ENCODE measurements at regions not wholly inside any gene's neighbourhood (a gene's known extent, or its start where the extent isn't known, plus 50 kb on each side); places are given as distances from the start of the nearest gene placed in this dataset.

- H3K4me3 ChIP-seq (ENCODE audit: low read length): no peak overlapping the region
- DNase-seq (ENCODE audit: low read depth): no peak
- TF ChIP-seq CTCF (conservative IDR thresholded peaks at IDR 0.05; ENCODE audit: low read length): no peak; the same call in 1 of the 2 replicates
Measured at GRCh38 chr3:177469216-177469615, 271.9 kb upstream of the TBL1XR1 start.

DNA sequence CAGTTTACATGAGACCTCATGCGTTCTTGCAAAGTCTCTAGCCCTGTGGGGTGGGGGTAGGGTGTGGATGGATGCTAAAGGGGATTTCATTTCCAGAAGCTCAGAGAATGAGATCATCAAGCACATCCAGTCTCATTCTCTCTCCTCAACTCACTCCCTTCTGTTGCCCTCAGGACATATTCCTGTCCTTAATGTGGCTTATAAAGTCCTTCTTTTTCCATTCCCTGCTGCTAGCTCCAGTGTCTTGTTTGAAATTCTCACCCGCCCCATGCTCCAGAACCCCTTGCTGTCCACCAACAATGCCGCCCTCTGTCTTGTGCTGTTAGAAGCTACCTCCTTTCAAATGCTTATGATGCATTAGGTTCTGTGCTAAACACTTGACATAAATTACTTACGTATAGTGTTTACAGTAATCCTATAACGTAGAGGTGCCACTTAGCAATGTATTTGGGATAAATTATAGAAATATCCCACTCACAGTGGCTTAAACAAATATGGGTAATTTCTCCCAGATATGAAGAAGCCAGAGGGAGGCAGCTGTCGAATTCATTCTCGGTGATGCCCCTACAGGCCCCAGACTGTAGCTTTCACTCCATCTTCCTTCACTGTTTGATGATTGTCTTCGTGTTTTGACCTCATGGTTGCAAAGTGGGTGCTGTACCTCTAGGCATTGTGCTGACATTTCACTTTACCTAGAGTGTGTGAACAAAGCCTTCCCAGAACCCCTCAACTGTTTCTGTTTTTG is 273.1 kb upstream of the TBL1XR1 start:
- no peak overlapping the region for H3K4me3 ChIP-seq (ENCODE audit: low read length)
- DNase-seq (ENCODE audit: low read depth): peak; percentile 37
- TF ChIP-seq CTCF (conservative IDR thresholded peaks at IDR 0.05; ENCODE audit: low read length): no peak

GRCh38 chr3:177471733-177472480 is 274.6 kb upstream of the TBL1XR1 start:
- no peak overlapping the region for H3K4me3 ChIP-seq (ENCODE audit: low read length)
- TF ChIP-seq CTCF (conservative IDR thresholded peaks at IDR 0.05; ENCODE audit: low read length): no peak
- DNase-seq (ENCODE audit: low read depth): no peak

- DNase-seq (ENCODE audit: low read depth): no peak
- no peak for TF ChIP-seq CTCF (conservative IDR thresholded peaks at IDR 0.05; ENCODE audit: low read length)
- H3K4me3 ChIP-seq (ENCODE audit: low read length): no peak overlapping the region
Measured at GRCh38 chr3:177473184-177473583, 275.9 kb upstream of the TBL1XR1 start.

DNA sequence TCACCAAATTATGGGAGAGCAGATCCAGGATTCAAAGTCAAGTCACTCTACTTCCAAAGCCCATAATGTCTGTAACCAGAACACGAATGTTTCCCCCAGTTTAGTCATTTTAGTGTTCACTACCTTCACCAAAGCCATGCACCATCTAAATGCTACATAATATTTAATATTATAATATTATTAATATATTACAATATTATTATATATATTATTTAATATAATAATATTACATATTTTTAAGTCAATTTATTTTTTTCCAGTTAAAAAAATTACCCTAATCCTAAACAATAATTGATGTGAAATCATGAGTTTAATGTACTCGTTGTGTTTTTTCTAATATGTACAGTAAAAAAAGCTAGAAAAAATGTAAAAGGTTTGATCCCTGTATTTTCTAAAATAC is 276.6 kb upstream of the TBL1XR1 start:
- DNase-seq (ENCODE audit: low read depth): no peak
- no peak for TF ChIP-seq CTCF (conservative IDR thresholded peaks at IDR 0.05; ENCODE audit: low read length)
- H3K4me3 ChIP-seq (ENCODE audit: low read length): no peak overlapping the region

DNA sequence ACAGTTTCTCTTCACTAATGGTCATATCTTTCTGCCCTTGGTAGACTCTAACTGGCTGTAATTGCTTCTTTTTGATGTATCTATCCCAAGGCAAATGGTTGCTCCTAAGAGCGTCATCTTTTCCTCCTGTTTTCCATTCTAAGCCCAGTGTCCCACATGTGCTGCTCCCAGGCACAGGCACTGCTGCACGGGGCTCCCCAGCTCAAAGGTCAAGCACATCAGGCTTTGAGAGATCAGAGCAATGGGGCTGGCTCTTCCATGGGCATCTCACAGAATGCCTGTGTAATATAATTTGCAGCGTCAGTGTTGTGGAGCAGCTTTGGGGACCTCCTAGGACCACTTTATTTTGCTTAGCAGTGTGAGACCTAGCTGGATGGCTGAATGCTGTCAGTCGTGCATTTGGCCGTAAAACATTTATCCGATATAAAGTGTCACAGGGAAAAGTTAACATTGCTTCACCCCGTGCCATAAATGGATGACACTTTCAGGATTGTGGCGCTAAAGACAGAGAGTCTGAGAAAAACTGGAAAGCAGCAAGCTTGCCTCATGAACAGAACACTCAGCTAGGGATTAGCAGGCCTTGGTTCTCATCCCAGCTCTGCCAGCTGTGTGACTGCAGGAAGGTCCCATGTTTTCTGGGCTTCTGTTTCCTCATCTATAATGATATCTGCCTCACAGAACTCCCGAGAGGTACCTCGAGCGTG is 277.5 kb upstream of the TBL1XR1 start:
- no peak for TF ChIP-seq CTCF (conservative IDR thresholded peaks at IDR 0.05; ENCODE audit: low read length)
- no peak for DNase-seq (ENCODE audit: low read depth)
- no peak overlapping the region for H3K4me3 ChIP-seq (ENCODE audit: low read length)

Data from AG10803 (cell line).